HEK293 (cell line): ENCODE measurements at regions not wholly inside any gene's neighbourhood (a gene's known extent, or its start where the extent isn't known, plus 50 kb on each side); places are given as distances from the start of the nearest gene placed in this dataset.

ENCODE experiments used
- CTCF ChIP-seq: fragments of 450-650 bp; formaldehyde crosslinking; IDR thresholded peaks from 2 replicates; pipeline ENCODE4 v1.5.1; 2016; ENCODE audit warnings: missing biosample characterization, missing genetic modification characterization
- KLF16 ChIP-seq: fragments of 450-650 bp; formaldehyde crosslinking; IDR thresholded peaks from 2 replicates; pipeline ENCODE4 v1.5.1; 2017; ENCODE audit warnings: missing biosample characterization, missing genetic modification characterization
- PRDM1 ChIP-seq: fragments of 450-650 bp; formaldehyde crosslinking; IDR thresholded peaks from 2 replicates; pipeline ENCODE4; 2016; ENCODE audit warnings: missing biosample characterization, missing genetic modification characterization
- ZFP41 ChIP-seq: fragments of 450-650 bp; formaldehyde crosslinking; IDR thresholded peaks from 2 replicates; pipeline ENCODE4 v1.5.1; 2016; ENCODE audit warnings: missing biosample characterization, missing genetic modification characterization, borderline replicate concordance
- ZNF530 ChIP-seq: fragments of 450-650 bp; formaldehyde crosslinking; IDR thresholded peaks from 2 replicates; pipeline ENCODE4 v1.5.1; 2016; ENCODE audit warnings: low read depth, missing biosample characterization, missing genetic modification characterization
- ZNF560 ChIP-seq: fragments of 450-650 bp; formaldehyde crosslinking; IDR thresholded peaks from 2 replicates; pipeline ENCODE4 v1.5.1; 2017; ENCODE audit warnings: missing biosample characterization, missing genetic modification characterization, borderline replicate concordance
- ZSCAN4 ChIP-seq: fragments of 450-650 bp; formaldehyde crosslinking; IDR thresholded peaks from 2 replicates; pipeline ENCODE4 v1.5.1; 2017; ENCODE audit warnings: missing biosample characterization, missing genetic modification characterization

GRCh38 chr16:73781297-73781696 lies 515.3 kb upstream of the PSMD7 start:
- TF ChIP-seq CTCF (tag by site-specific recombination) (no peak), ZFP41 (tag by site-specific recombination) (no peak), ZSCAN4 (no peak), KLF16 (no peak), PRDM1 (tag by site-specific recombination) (no peak), ZNF530 (no peak), ZNF560 (no peak)
